ENCODE measurements at regions not wholly inside any gene's neighbourhood (a gene's known extent, or its start where the extent isn't known, plus 50 kb on each side); places are given as distances from the start of the nearest gene placed in this dataset.

- peak; percentile 71 for ATAC-seq
- no peak for TF ChIP-seq POLR2A (IDR thresholded peaks at IDR 0.05)
- no peak for TF ChIP-seq POLR2AphosphoS5 (IDR thresholded peaks at IDR 0.05)
- TF ChIP-seq EP300 (IDR thresholded peaks at IDR 0.05): no peak
- TF ChIP-seq CTCF (IDR thresholded peaks at IDR 0.05): no peak
- Histone ChIP-seq H3K36me3 (no peaks in the 10 kb centered on the region), H3K27ac (peak overlapping the region in 1 of 4 donors; percentile 51), H3K4me3 (no peak overlapping the region), H3K27me3 (no peaks in the 10 kb centered on the region), H3K9me3 (no peaks in the 10 kb centered on the region), H3K4me1 (no peaks in the 10 kb centered on the region)
- 57 to 61% methylated on average over 5 of the region's 5 CpGs for WGBS, 2 donors (ENCODE audit: low coverage in 1 of 2)
Measured at GRCh38 chr7:28300488-28300887, 111.8 kb upstream of the CREB5 start.

GRCh38 chr7:28301148-28301641, 111.1 kb upstream of the CREB5 start:
- Histone ChIP-seq H3K9me3 (no peaks in the 10 kb centered on the region), H3K27me3 (no peaks in the 10 kb centered on the region), H3K4me1 (no peaks in the 10 kb centered on the region), H3K36me3 (no peaks in the 10 kb centered on the region), H3K4me3 (no peak overlapping the region), H3K27ac (peak overlapping the region in 1 of 4 donors; percentile 51)
- peak; percentile 82 for ATAC-seq
- TF ChIP-seq EP300 (IDR thresholded peaks at IDR 0.05) (no peak), POLR2AphosphoS5 (IDR thresholded peaks at IDR 0.05) (no peak), POLR2A (IDR thresholded peaks at IDR 0.05) (no peak), CTCF (IDR thresholded peaks at IDR 0.05) (no peak)
- WGBS, 2 donors (ENCODE audit: low coverage in 1 of 2): 62 to 63% methylated on average over 3 of the region's 5 CpGs

GRCh38 chr7:28304290-28304689, 108.0 kb upstream of the CREB5 start:
- no peak for ATAC-seq
- H3K27me3 ChIP-seq: no peaks in the 10 kb centered on the region
- no peak for TF ChIP-seq POLR2A (IDR thresholded peaks at IDR 0.05)
- no peak for TF ChIP-seq EP300 (IDR thresholded peaks at IDR 0.05)
- no peak for TF ChIP-seq POLR2AphosphoS5 (IDR thresholded peaks at IDR 0.05)
- no peak for TF ChIP-seq CTCF (IDR thresholded peaks at IDR 0.05)
- no peaks in the 10 kb centered on the region for H3K4me1 ChIP-seq
- no peak overlapping the region for H3K4me3 ChIP-seq
- H3K36me3 ChIP-seq: no peaks in the 10 kb centered on the region
- no peaks in the 10 kb centered on the region for H3K9me3 ChIP-seq
- no peak overlapping the region for H3K27ac ChIP-seq

GRCh38 chr7:28309704-28310459, 102.4 kb upstream of the CREB5 start:
- WGBS, 2 donors (ENCODE audit: low coverage in 1 of 2): 47 to 83% methylated on average over 2 of the region's 4 CpGs
- Histone ChIP-seq H3K27me3 (peaks cover 16% of the 10 kb centered on the region), H3K4me3 (no peak overlapping the region), H3K4me1 (no peaks in the 10 kb centered on the region), H3K27ac (no peak overlapping the region), H3K36me3 (no peaks in the 10 kb centered on the region), H3K9me3 (no peaks in the 10 kb centered on the region)
- no peak for ATAC-seq
- TF ChIP-seq POLR2AphosphoS5 (IDR thresholded peaks at IDR 0.05) (no peak), POLR2A (IDR thresholded peaks at IDR 0.05) (no peak), EP300 (IDR thresholded peaks at IDR 0.05) (no peak), CTCF (IDR thresholded peaks at IDR 0.05) (no peak)

GRCh38 chr7:28310460-28310848, 101.9 kb upstream of the CREB5 start:
- Histone ChIP-seq H3K36me3 (no peaks in the 10 kb centered on the region), H3K4me1 (no peaks in the 10 kb centered on the region)
- ATAC-seq: no peak

More at GRCh38 chr7:28310460-28310848, 101.9 kb upstream of the CREB5 start:
- Histone ChIP-seq H3K27me3 (peaks cover 17% of the 10 kb centered on the region), H3K9me3 (no peaks in the 10 kb centered on the region), H3K27ac (no peak overlapping the region), H3K4me3 (no peak overlapping the region)
- 60 to 65% methylated on average over 6 of the region's 6 CpGs for WGBS, 2 donors (ENCODE audit: low coverage in 1 of 2)
- TF ChIP-seq EP300 (IDR thresholded peaks at IDR 0.05): no peak
- TF ChIP-seq CTCF (IDR thresholded peaks at IDR 0.05): no peak
- TF ChIP-seq POLR2AphosphoS5 (IDR thresholded peaks at IDR 0.05): no peak
- TF ChIP-seq POLR2A (IDR thresholded peaks at IDR 0.05): no peak
